HG02678 (cell line): ENCODE measurements at regions not wholly inside any gene's neighbourhood (a gene's known extent, or its start where the extent isn't known, plus 50 kb on each side); places are given as distances from the start of the nearest gene placed in this dataset.

ENCODE experiments used
- ATAC-seq: cut with Tn5 transposase; IDR thresholded peaks from one replicate; pipeline ENCODE4 v1.9.1; 2021; ENCODE audit warnings: mild to moderate bottlenecking, moderate library complexity; ENCODE audit not compliant: unreplicated experiment

DNA sequence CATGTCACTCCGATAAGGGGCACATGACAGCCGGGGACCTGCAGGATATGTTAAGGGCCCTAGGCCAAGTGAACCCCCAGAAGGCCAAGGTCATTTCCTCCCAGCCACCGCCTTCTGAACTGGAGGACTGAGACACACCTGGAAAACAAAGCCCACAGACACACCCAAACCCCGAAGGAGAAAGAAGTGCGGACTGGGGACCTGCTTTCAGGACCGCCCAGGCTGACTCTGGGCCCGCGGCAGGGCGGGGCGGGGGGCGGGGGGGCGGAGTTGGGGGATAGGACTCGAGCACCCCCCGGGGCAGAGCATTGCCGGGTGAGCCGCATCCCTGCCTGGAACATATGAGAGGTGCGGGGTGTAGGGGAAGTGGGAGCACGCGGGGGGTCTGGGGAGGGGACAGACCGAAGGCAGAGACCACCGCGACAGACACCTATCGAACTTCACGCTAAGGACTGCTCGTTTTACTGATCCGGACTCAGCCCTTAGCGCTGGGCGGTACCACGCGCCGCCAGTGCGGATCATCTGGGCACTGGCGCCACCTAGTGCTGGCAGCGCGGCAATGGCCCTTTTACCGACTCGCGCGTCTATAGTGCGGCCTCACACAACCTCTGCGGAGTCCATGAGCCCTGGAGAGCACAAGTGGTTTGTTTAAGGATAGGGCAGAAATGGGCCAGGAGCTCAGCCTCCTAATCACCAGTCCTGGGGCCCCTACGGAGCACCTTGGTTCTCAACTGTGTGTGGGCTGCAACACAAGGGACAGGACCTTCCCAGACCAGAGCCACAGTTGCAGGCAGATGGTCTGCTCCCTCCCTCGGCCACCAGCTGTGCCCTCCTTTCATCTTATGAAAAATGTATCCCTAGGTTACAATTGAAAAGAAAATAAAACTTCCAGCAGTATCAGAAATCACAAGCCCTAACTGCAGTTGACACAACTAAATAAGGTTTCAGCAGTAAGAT, 157.6 kb downstream of the HERPUD2 start:
- peak; percentile 99 for ATAC-seq

- ATAC-seq: no peak
These were observed 158.5 kb downstream of the HERPUD2 start for GRCh38 chr7:35536396-35536826.

GRCh38 chr7:35533902-35534301, 161.0 kb downstream of the HERPUD2 start:
- ATAC-seq: no peak

GRCh38 chr7:35530124-35531109, 164.5 kb downstream of the HERPUD2 start:
- ATAC-seq: no peak

- ATAC-seq: no peak
These were observed 165.2 kb downstream of the HERPUD2 start for GRCh38 chr7:35529713-35530112.

DNA sequence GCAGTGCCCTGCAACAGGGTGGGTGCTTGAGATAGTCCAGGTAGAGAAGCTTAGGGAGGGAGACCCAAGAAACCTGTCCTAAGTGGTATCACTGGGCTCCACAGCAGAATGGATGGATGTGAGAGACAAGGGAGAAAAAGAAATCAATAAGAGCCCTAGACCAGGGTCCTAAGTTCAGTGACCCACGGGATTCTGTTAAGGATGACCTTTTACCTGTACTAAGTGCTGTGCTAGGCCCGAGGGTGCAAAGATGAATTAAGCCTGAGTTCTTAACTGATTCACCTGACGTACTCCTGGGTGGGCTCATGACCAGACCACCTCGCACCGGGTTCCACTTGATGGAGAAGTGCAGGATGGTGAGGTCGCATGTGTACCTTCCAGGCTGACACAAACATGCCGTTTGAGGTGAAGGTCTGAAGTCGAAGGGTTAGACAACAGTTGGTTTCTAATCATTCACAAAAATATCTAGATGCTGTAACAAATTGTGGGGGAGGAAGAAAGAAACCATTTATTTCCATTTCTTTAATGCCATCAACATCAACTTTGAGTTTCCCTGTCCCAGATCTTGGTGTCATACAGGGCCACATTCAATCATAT, 166.5 kb downstream of the HERPUD2 start:
- ATAC-seq: no peak

GRCh38 chr7:35526645-35527044, 168.3 kb downstream of the HERPUD2 start:
- ATAC-seq: no peak

DNA sequence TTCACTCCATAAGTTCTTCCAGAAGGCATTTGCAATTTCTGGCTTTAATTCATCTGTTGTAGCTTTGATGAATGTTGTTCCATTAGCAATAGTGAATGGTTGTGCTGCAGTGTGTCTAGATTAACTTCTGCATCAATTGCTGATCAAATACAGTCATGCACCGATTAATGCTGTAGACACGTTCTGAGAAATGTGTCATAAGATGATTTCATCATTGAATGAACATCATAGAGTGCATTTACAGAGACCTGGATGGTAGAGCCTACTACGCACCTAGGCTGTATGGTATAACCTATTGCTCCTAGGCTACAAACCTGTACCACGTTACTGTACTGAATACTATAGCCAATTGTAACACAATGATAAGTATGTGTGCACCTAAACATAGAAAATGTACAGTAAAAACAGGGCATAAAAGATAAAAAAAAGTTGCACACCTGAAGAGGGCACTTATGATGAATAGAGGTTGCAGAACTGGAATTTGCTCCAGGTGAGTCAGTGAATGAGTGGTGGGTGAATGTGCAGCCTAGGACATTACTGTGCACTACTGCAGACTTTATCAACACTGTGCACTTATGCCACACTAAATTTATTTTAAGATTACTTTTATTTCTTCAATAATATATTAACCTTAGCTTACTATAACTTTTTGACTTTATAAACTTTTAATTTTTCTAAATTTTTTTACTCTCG, 170.7 kb downstream of the HERPUD2 start:
- no peak for ATAC-seq

DNA sequence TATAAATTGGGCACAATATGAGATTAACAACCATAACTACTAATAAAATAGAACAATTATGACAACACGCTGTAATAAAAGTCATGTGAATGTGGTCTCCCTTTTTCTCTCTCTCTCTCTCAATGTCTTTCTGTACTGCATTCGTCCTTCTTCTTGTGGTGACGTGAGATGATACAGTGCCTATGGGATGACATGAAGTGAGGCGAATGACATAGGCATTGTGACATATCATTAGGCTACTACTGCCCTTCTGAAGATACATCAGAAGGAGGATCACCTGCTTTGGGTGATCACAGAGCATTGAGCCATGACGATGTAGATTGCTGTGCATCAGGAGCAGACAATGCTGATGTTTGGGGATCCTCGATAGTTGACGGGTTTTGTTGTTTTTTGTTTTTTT, 171.6 kb downstream of the HERPUD2 start:
- ATAC-seq: no peak

DNA sequence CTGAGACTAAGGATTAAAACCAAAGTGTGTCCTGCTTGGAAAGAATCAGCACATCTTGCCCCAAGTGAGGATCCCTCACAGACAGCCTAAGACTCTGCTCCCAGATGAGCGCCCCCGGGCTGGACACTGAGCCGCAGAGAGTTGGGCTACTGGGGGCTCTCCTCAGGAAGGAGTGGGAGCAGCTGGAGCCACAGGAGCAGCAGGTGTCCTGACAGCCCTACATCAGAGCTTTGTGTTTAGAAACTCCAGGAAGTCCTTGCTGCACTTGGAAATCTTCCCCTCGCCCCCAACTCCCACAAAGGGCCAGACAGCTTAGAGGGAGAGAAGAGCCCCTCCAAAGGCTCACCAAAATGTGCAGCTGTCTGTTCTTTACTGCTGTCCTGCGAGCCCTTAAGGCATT, 172.2 kb downstream of the HERPUD2 start:
- ATAC-seq: no peak

GRCh38 chr7:35521941-35522340, 173.0 kb downstream of the HERPUD2 start:
- ATAC-seq: no peak

DNA sequence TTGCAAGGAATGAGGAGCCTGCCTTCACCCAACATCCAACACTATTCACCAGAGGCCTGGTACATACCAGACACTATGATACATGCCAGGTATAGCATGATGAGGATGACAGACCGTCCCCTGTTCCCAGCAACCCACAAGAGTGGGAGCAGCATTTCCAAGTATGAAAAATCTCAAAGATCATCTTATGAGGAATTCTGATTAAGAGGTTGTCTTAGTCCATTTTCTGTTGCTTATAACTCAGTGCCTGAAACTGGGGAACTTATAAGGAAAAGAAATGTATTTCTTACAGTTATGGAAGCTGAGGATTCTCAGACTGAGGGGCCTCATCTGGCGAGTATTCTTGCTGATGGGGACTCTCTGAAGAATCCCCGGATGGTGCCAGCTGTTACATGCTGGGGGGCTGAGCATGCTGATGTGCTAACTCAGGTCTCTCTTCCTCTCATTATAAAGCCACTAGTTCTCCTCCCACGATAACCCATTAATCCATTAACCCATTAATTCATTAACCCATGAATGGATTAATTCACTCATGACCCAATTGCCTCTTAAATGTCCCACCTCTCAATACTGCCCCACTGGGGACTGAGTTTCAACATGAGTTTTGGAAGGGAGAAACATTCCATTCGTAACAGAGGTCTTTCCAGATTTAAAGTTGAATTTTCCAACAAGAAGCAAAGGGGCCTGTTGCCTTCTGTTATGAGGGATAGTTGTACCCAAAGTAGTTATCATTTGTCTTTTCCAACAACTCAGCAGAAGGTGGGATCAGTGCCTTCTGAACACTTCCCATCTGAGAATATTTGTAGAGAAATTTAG, 173.9 kb downstream of the HERPUD2 start:
- no peak for ATAC-seq

DNA sequence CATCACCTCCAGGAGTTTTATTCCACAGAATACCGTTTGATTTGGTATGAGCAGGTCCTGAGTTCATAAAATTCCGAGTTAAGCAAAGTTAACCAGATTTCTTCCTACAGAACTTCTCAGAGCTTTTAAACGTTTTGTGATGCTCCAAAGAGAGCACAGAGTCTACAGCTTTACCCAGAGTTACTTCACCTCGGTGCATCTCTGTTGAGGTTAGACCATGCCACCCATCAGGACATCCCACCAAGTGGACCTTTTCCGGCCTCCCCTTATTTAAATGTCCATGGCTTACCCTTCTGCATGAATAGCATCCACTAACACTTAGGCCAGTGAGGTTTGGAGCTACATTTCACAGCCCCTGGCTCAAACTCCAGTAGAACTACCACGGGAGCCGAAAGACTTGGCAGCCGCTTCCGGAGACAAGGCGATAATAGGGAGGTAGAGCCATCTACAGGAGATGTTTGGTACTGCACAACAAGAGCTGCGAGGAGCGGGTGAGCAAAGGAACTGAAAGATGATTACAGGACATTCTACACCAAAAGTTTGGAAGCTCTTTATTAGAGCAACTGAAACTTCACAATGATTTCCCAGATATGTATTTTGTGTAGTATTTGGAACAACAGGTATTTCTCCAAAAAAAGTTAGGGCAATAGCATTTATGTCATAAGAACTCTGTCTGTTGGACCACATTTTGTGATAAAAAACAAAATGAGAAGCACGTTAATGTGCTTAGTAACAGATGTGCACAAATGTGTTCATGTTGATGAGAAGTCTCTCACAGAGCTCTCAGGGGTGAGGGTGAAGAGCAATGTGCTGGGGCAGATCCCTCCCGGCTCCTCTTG, 174.7 kb downstream of the HERPUD2 start:
- ATAC-seq: peak; percentile 93

DNA sequence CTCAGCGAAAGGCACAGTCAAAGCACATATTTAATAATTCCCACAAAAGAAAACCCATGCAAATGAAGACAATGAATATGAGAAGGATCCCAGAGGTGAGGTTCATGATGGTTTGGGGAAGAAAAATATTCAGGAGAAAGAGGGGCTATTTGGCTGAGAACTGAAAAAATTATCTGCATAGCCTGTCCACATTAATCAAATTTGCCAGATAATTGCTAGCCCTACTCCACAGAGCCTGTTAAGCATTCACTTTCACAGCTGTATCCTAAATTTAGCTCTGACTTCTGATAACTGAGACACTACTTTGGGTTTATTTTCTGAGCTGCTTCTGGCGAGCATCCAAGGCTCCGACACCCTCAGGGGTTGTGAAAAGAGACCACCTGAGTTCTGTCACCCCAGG, 176.2 kb downstream of the HERPUD2 start:
- ATAC-seq: no peak

GRCh38 chr7:35516498-35516897, 178.4 kb downstream of the HERPUD2 start:
- ATAC-seq: no peak

GRCh38 chr7:35513828-35514227, 181.1 kb downstream of the HERPUD2 start:
- no peak for ATAC-seq

DNA sequence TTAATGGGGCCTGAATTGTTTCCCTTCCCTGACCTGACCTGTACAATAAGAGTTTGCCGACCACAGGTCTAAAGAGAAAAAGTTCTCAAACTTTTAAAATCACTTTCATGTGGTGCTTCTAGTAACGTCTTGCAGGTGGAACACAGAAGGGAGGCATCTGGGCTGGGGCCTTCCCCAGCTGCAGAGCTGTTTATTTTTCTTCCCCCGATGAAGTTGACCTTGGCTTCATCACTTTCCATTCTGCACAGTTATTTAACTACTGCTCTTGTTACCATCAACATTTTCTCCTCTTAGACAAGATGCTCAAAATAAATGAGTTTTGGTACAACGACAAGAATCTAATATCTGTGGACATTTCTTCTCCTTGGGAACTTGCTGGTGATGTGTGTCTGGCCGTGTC, 181.7 kb downstream of the HERPUD2 start:
- no peak for ATAC-seq

DNA sequence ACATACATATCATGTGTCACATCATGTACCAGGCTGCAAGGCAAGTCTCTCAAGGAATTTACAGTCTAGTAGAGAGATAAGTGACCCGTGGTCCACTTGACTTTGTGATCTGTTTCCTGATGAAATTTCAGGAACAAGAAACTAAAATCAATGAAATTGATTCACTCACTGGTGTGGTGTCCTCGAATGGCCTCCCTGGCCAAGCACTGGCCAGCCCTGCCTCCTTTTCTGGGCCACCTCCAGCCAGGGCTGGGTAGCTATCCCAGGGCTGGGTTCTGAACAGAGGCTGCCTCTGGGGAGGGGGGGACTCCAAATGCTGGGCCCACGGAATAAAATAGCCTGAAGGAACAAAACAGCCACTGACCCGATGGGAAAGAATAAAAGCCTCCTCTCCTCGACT, 182.2 kb downstream of the HERPUD2 start:
- no peak for ATAC-seq
